ENCODE measurements at regions not wholly inside any gene's neighbourhood (a gene's known extent, or its start where the extent isn't known, plus 50 kb on each side); places are given as distances from the start of the nearest gene placed in this dataset.

DNA sequence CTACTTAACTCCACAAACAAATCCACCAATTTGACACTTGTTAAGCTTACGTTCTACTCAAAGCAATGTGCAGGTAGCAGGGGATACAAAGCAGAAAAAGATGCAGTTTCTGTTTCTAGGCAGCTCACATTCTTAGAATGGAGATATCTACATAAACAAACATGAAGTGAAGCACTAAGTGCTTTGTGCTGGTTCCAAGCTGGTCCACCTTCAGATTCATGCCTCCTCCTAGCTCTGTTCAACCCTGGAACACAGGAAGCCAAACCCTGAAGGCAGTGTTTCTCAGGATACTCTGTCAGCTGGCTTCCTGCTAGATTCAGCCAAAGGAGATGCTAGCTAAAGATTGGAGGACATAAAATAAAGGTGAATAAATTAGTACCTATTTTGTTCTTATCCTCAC is 55.3 kb upstream of the NOL4 start:
- Histone ChIP-seq H3K9me3 (ENCODE audit: control insufficient read depth in 3 of 3, low read length in 3 of 3) (no peaks in the 10 kb centered on the region), H3K9ac (ENCODE audit: low read depth in 1 of 3, low read length in 3 of 3) (no peak overlapping the region), H3K4me3 (ENCODE audit: low read length in 3 of 3) (no peak overlapping the region), H3K27ac (ENCODE audit: low read depth, low read length) (no peak overlapping the region), H3K4me1 (ENCODE audit: control insufficient read depth in 3 of 3, insufficient read depth in 3 of 3, low read length in 3 of 3) (no peaks in the 10 kb centered on the region), H3K36me3 (ENCODE audit: control insufficient read depth in 3 of 3, insufficient read depth in 3 of 3, low read length in 3 of 3) (no peaks in the 10 kb centered on the region), H3K27me3 (ENCODE audit: control insufficient read depth in 3 of 3, insufficient read depth in 3 of 3, low read length in 3 of 3) (no peaks in the 10 kb centered on the region)

DNA sequence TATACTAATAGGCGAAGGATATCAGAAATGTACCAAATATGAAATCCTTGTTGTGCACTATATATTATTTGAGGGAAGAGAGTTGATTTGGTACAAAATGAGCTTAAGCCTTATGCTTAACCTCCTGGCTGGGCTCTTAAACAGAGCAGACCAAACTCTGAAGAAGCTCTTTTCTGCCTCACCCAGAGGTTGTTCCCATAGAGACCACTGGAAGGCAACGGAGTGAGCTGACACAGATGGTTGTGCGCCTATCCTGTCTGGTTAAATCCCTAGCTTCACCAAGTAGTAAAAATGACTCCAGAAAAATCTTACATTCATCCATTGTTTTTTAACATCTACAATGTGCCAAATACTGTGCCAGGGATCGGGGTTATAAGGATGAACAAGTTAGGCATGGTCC is 55.9 kb upstream of the NOL4 start:
- Histone ChIP-seq H3K4me3 (ENCODE audit: low read length in 3 of 3) (no peak overlapping the region), H3K4me1 (ENCODE audit: control insufficient read depth in 3 of 3, insufficient read depth in 3 of 3, low read length in 3 of 3) (no peaks in the 10 kb centered on the region), H3K9me3 (ENCODE audit: control insufficient read depth in 3 of 3, low read length in 3 of 3) (no peaks in the 10 kb centered on the region), H3K27ac (ENCODE audit: low read depth, low read length) (no peak overlapping the region), H3K9ac (ENCODE audit: low read depth in 1 of 3, low read length in 3 of 3) (no peak overlapping the region), H3K27me3 (ENCODE audit: control insufficient read depth in 3 of 3, insufficient read depth in 3 of 3, low read length in 3 of 3) (no peaks in the 10 kb centered on the region), H3K36me3 (ENCODE audit: control insufficient read depth in 3 of 3, insufficient read depth in 3 of 3, low read length in 3 of 3) (no peaks in the 10 kb centered on the region)

DNA sequence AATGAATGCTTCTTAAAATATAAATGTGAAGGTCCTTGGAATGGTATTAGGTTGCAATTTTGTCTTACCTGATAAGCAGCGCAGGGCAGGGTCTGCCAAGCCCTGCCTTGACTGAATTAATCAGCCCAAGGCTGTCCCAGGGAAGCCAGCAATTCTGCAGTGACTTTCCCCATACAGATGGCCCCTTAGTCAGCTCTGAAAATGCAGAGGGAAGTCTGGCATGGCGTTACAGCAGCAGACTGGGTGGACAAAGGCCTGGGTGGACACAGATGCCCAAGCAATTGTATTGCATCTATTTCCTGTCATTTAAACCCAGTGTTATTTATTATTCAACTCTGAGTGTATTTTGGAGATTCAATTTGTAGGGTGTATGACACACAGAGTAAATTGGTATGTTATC is 56.6 kb upstream of the NOL4 start:
- Histone ChIP-seq H3K27me3 (ENCODE audit: control insufficient read depth in 3 of 3, insufficient read depth in 3 of 3, low read length in 3 of 3) (no peaks in the 10 kb centered on the region), H3K9ac (ENCODE audit: low read depth in 1 of 3, low read length in 3 of 3) (no peak overlapping the region), H3K4me3 (ENCODE audit: low read length in 3 of 3) (no peak overlapping the region), H3K9me3 (ENCODE audit: control insufficient read depth in 3 of 3, low read length in 3 of 3) (no peaks in the 10 kb centered on the region), H3K4me1 (ENCODE audit: control insufficient read depth in 3 of 3, insufficient read depth in 3 of 3, low read length in 3 of 3) (no peaks in the 10 kb centered on the region), H3K36me3 (ENCODE audit: control insufficient read depth in 3 of 3, insufficient read depth in 3 of 3, low read length in 3 of 3) (no peaks in the 10 kb centered on the region), H3K27ac (ENCODE audit: low read depth, low read length) (no peak overlapping the region)

DNA sequence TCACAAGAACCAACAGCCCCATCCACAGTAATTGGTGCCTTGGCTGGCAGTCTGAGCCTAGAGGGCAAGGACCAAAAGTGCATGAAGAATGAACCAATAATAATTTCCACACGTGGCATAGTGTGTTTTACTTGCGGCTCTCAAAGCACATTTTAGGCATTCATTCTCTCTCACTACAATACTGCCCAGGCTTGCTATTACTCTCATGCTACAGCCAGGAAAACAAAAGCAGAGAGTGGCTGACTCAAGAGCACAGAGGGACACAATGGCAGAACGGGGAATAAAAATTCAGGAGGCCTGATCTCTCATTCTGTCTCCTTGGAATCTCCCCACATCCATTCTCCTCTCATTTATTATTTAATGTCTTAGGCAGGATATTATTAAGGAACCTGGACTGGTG is 57.0 kb upstream of the NOL4 start:
- Histone ChIP-seq H3K27ac (ENCODE audit: low read depth, low read length) (no peak overlapping the region), H3K36me3 (ENCODE audit: control insufficient read depth in 3 of 3, insufficient read depth in 3 of 3, low read length in 3 of 3) (no peaks in the 10 kb centered on the region), H3K9me3 (ENCODE audit: control insufficient read depth in 3 of 3, low read length in 3 of 3) (no peaks in the 10 kb centered on the region), H3K27me3 (ENCODE audit: control insufficient read depth in 3 of 3, insufficient read depth in 3 of 3, low read length in 3 of 3) (no peaks in the 10 kb centered on the region), H3K4me3 (ENCODE audit: low read length in 3 of 3) (no peak overlapping the region), H3K4me1 (ENCODE audit: control insufficient read depth in 3 of 3, insufficient read depth in 3 of 3, low read length in 3 of 3) (no peaks in the 10 kb centered on the region), H3K9ac (ENCODE audit: low read depth in 1 of 3, low read length in 3 of 3) (no peak overlapping the region)

DNA sequence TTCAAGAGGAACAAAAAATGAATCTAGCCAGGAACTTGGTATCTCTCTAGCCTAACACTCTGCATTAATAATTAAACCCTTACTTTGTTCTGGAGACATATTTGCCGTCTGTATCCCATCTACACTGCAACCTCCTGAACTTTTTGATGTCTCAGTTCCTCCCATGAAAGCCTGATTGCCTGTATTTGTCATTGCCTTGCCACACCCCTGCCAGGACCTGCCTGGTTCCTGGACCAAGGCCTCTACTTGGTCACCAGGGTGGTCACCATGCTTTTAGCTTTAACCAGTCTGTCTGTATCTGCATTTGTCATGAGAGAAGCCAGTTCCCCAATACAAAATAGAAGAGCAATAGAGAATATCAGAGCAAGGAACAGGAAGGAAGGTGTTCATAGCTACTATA is 58.8 kb upstream of the NOL4 start:
- no peaks in the 10 kb centered on the region for H3K4me1 ChIP-seq (ENCODE audit: control insufficient read depth in 3 of 3, insufficient read depth in 3 of 3, low read length in 3 of 3)
- H3K27me3 ChIP-seq (ENCODE audit: control insufficient read depth in 3 of 3, insufficient read depth in 3 of 3, low read length in 3 of 3), result no peaks in the 10 kb centered on the region
- H3K9ac ChIP-seq (ENCODE audit: low read depth in 1 of 3, low read length in 3 of 3), result no peak overlapping the region
- H3K27ac ChIP-seq (ENCODE audit: low read depth, low read length), result no peak overlapping the region
- no peaks in the 10 kb centered on the region for H3K9me3 ChIP-seq (ENCODE audit: control insufficient read depth in 3 of 3, low read length in 3 of 3)
- H3K4me3 ChIP-seq (ENCODE audit: low read length in 3 of 3), result no peak overlapping the region
- H3K36me3 ChIP-seq (ENCODE audit: control insufficient read depth in 3 of 3, insufficient read depth in 3 of 3, low read length in 3 of 3), result no peaks in the 10 kb centered on the region

DNA sequence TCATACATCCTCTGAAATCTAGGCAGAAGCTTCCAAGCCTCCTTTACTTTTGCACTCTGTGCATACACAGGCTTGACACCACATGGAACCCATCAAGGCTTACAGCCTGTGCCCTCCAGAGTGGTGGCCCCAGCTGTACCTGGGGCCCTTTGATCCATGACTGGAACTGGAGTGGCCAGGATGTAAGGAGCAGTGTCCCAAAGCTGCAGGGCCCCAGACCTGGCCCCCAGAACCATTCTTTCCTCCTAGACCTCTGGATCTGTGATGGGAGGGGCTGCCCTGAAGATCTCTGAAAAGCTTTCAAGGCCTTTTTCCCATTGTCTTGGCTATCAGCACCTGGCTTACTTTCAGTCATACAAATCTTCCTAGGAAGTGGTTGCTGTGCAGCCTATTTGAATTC is 63.1 kb upstream of the NOL4 start:
- no peaks in the 10 kb centered on the region for H3K9me3 ChIP-seq (ENCODE audit: control insufficient read depth in 3 of 3, low read length in 3 of 3)
- H3K27me3 ChIP-seq (ENCODE audit: control insufficient read depth in 3 of 3, insufficient read depth in 3 of 3, low read length in 3 of 3), result no peaks in the 10 kb centered on the region
- no peak overlapping the region for H3K4me3 ChIP-seq (ENCODE audit: low read length in 3 of 3)
- H3K36me3 ChIP-seq (ENCODE audit: control insufficient read depth in 3 of 3, insufficient read depth in 3 of 3, low read length in 3 of 3), result no peaks in the 10 kb centered on the region
- H3K4me1 ChIP-seq (ENCODE audit: control insufficient read depth in 3 of 3, insufficient read depth in 3 of 3, low read length in 3 of 3), result no peaks in the 10 kb centered on the region
- no peak overlapping the region for H3K9ac ChIP-seq (ENCODE audit: low read depth in 1 of 3, low read length in 3 of 3)
- H3K27ac ChIP-seq (ENCODE audit: low read depth, low read length), result no peak overlapping the region

DNA sequence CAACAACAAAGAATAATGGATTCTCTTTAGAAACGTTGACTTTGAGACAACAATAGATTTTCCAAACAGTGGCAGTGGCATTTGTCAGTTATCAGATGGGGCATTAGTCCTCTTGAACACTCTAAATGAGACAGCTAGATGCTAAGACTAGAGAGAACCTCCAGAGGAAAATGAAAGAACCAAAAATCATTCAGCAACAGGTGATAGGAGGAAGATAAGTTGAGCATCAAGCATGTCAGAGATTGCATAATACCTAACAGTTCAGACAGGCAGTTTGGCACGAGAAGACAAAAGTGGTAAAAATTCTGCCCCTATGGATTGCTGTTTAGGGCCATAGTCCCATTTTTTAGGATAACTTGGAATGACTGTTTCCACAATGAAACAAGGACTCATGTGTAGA is 67.9 kb upstream of the NOL4 start:
- Histone ChIP-seq H3K9me3 (ENCODE audit: control insufficient read depth in 3 of 3, low read length in 3 of 3) (no peaks in the 10 kb centered on the region), H3K36me3 (ENCODE audit: control insufficient read depth in 3 of 3, insufficient read depth in 3 of 3, low read length in 3 of 3) (no peaks in the 10 kb centered on the region), H3K4me3 (ENCODE audit: low read length in 3 of 3) (no peak overlapping the region), H3K4me1 (ENCODE audit: control insufficient read depth in 3 of 3, insufficient read depth in 3 of 3, low read length in 3 of 3) (no peaks in the 10 kb centered on the region), H3K9ac (ENCODE audit: low read depth in 1 of 3, low read length in 3 of 3) (no peak overlapping the region), H3K27me3 (ENCODE audit: control insufficient read depth in 3 of 3, insufficient read depth in 3 of 3, low read length in 3 of 3) (no peaks in the 10 kb centered on the region), H3K27ac (ENCODE audit: low read depth, low read length) (no peak overlapping the region)

DNA sequence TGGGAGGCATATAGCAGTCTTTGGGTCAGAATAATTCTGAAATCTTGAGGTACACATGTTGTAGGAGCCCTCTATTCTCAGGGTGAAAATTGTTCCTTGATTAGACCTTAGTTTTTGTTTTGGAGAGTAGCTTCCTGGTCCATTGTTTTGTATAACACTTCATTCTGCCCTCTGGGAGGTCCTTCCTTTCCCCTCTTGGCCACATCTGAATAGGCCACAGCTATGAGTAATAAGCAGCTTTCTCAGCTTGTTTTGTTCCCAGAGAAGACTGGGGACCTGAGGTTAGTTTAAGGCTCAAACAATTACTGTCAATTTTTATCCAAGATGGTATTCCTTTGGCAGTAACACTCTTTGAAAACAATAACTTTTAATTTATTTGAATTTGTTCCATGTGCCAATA is 72.6 kb upstream of the NOL4 start:
- H3K27ac ChIP-seq (ENCODE audit: low read depth, low read length), result no peak overlapping the region
- H3K4me3 ChIP-seq (ENCODE audit: low read length in 3 of 3), result no peak overlapping the region
- no peak overlapping the region for H3K9ac ChIP-seq (ENCODE audit: low read depth in 1 of 3, low read length in 3 of 3)
- H3K9me3 ChIP-seq (ENCODE audit: control insufficient read depth in 3 of 3, low read length in 3 of 3), result no peaks in the 10 kb centered on the region
- H3K36me3 ChIP-seq (ENCODE audit: control insufficient read depth in 3 of 3, insufficient read depth in 3 of 3, low read length in 3 of 3), result no peaks in the 10 kb centered on the region
- H3K27me3 ChIP-seq (ENCODE audit: control insufficient read depth in 3 of 3, insufficient read depth in 3 of 3, low read length in 3 of 3), result no peaks in the 10 kb centered on the region
- no peaks in the 10 kb centered on the region for H3K4me1 ChIP-seq (ENCODE audit: control insufficient read depth in 3 of 3, insufficient read depth in 3 of 3, low read length in 3 of 3)

DNA sequence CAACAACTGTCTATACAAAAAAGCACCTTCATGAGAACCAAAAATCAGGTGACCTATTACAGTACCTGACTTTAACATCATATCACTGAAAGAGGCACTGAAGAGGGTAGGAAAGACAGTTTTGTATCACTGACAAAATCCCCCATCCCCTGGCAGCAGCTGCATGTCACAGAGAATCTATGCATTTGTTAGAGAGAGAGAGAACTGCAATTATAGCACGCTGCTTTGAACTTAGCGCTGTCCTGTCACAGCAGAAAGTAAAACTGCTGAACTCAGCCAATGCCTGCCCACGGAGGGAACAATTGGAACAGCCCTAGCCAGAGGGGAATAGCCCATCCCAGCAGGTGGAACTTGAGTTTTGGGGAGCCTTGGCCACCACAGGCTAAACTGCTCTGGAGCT is 75.1 kb upstream of the NOL4 start:
- Histone ChIP-seq H3K4me1 (ENCODE audit: control insufficient read depth in 3 of 3, insufficient read depth in 3 of 3, low read length in 3 of 3) (no peaks in the 10 kb centered on the region), H3K27me3 (ENCODE audit: control insufficient read depth in 3 of 3, insufficient read depth in 3 of 3, low read length in 3 of 3) (no peaks in the 10 kb centered on the region), H3K9ac (ENCODE audit: low read depth in 1 of 3, low read length in 3 of 3) (no peak overlapping the region), H3K9me3 (ENCODE audit: control insufficient read depth in 3 of 3, low read length in 3 of 3) (no peaks in the 10 kb centered on the region), H3K4me3 (ENCODE audit: low read length in 3 of 3) (no peak overlapping the region), H3K27ac (ENCODE audit: low read depth, low read length) (no peak overlapping the region), H3K36me3 (ENCODE audit: control insufficient read depth in 3 of 3, insufficient read depth in 3 of 3, low read length in 3 of 3) (no peaks in the 10 kb centered on the region)

DNA sequence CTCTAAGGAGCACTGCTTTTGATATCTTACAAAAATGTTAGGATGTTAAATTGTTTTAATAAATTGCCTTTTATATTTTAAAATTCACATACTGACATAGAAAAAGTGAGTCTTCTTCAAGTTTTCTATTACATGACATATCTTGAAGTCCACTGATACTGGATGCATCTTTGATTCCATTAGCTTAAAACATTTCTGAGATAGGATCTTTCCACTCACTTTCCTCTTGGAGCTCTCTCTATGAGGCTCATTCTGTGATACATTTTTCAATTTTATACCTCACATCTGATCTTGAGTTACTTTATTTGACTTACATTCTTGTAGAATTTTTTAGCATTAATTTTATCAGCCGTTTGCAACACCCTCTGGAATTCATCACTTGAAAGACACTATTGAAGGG is 86.8 kb upstream of the NOL4 start:
- H3K4me1 ChIP-seq (ENCODE audit: control insufficient read depth in 3 of 3, insufficient read depth in 3 of 3, low read length in 3 of 3), result no peaks in the 10 kb centered on the region
- no peak overlapping the region for H3K27ac ChIP-seq (ENCODE audit: low read depth, low read length)
- no peak overlapping the region for H3K9ac ChIP-seq (ENCODE audit: low read depth in 1 of 3, low read length in 3 of 3)
- no peaks in the 10 kb centered on the region for H3K27me3 ChIP-seq (ENCODE audit: control insufficient read depth in 3 of 3, insufficient read depth in 3 of 3, low read length in 3 of 3)
- no peak overlapping the region for H3K4me3 ChIP-seq (ENCODE audit: low read length in 3 of 3)
- H3K36me3 ChIP-seq (ENCODE audit: control insufficient read depth in 3 of 3, insufficient read depth in 3 of 3, low read length in 3 of 3), result no peaks in the 10 kb centered on the region
- H3K9me3 ChIP-seq (ENCODE audit: control insufficient read depth in 3 of 3, low read length in 3 of 3), result no peaks in the 10 kb centered on the region

DNA sequence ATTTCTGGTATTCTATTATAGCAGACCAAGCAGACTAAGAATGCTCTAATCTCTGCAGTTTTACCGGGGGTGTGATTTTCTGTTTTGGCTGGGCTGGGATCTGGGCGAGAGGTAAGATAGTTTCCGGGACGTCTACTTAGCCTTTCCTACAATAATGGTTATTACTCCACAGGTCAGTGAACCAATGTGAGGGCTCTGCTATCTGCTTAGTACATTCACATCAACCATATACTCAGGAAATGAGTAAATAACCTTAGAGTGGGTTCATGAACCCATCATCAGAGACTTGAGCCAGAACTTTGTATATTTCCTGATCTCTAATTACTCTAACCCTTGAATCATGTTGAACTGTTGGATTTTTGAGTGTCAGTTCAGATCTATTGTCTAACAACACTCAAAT is 90.1 kb upstream of the NOL4 start:
- H3K27ac ChIP-seq (ENCODE audit: low read depth, low read length), result no peak overlapping the region
- H3K9me3 ChIP-seq (ENCODE audit: control insufficient read depth in 3 of 3, low read length in 3 of 3), result no peaks in the 10 kb centered on the region
- no peak overlapping the region for H3K9ac ChIP-seq (ENCODE audit: low read depth in 1 of 3, low read length in 3 of 3)
- no peaks in the 10 kb centered on the region for H3K36me3 ChIP-seq (ENCODE audit: control insufficient read depth in 3 of 3, insufficient read depth in 3 of 3, low read length in 3 of 3)
- no peaks in the 10 kb centered on the region for H3K27me3 ChIP-seq (ENCODE audit: control insufficient read depth in 3 of 3, insufficient read depth in 3 of 3, low read length in 3 of 3)
- H3K4me3 ChIP-seq (ENCODE audit: low read length in 3 of 3), result no peak overlapping the region
- H3K4me1 ChIP-seq (ENCODE audit: control insufficient read depth in 3 of 3, insufficient read depth in 3 of 3, low read length in 3 of 3), result no peaks in the 10 kb centered on the region

Measured in skeletal muscle tissue (tissue), 3 donors.